Bronchial epithelial cell (primary cell): ENCODE measurements at regions not wholly inside any gene's neighbourhood (a gene's known extent, or its start where the extent isn't known, plus 50 kb on each side); places are given as distances from the start of the nearest gene placed in this dataset.

Experiments
- DNase-seq: peaks from one replicate; pipeline ENCODE4 v3.0.0-alpha.2; 2010; ENCODE audit warnings: low read depth
- FAIRE-seq: peaks from 2 replicates; lab custom pipeline; 2011; peaks lifted over from hg19 to GRCh38; lab: Jason Lieb, UNC
- H3K27me3 ChIP-seq: 2 replicates; pipeline ENCODE4 v1.5.1; 2011; ENCODE audit warnings: low read length; ENCODE audit not compliant: control insufficient read depth, insufficient read depth
- H3K36me3 ChIP-seq: 2 replicates; pipeline ENCODE4 v1.5.1; 2011; ENCODE audit warnings: low read length; ENCODE audit not compliant: control insufficient read depth, insufficient read depth
- H3K4me3 ChIP-seq: 2 replicates; pipeline ENCODE4 v1.5.1; 2011; ENCODE audit warnings: mild to moderate bottlenecking, low read depth, low read length, control low read depth
- TF ChIP-seq, protein P1 (sequence below): IDR thresholded peaks from 2 replicates; pipeline ENCODE4 v1.5.1; 2011; ENCODE audit warnings: mild to moderate bottlenecking, moderate library complexity, low read length, control low read depth, inconsistent platforms; ENCODE audit not compliant: insufficient read depth, severe bottlenecking

DNA sequence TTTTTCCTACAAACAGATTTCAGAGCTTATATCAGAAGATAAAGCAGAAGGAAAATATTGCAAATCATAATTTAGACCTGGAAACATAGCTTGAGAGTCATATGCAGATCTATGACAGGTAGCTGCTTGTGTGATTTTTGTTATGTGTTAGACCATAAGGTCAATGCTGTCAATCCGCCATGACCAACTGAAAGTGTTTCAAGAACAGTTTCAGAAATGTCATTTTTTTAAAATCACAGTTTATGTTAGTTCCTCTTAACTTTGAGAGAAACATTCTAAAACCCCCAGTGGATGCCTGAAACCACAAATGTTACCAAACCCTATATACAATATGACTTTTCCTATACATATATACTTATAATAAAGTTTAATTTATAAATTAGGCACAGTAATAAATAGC is 391.3 kb upstream of the FAM241A start:
- Histone ChIP-seq H3K27me3 (no peaks in the 10 kb centered on the region), H3K36me3 (no peaks in the 10 kb centered on the region), H3K4me3 (no peak overlapping the region)
- no peak for DNase-seq
- FAIRE-seq: no peak
- TF ChIP-seq, protein P1, sequence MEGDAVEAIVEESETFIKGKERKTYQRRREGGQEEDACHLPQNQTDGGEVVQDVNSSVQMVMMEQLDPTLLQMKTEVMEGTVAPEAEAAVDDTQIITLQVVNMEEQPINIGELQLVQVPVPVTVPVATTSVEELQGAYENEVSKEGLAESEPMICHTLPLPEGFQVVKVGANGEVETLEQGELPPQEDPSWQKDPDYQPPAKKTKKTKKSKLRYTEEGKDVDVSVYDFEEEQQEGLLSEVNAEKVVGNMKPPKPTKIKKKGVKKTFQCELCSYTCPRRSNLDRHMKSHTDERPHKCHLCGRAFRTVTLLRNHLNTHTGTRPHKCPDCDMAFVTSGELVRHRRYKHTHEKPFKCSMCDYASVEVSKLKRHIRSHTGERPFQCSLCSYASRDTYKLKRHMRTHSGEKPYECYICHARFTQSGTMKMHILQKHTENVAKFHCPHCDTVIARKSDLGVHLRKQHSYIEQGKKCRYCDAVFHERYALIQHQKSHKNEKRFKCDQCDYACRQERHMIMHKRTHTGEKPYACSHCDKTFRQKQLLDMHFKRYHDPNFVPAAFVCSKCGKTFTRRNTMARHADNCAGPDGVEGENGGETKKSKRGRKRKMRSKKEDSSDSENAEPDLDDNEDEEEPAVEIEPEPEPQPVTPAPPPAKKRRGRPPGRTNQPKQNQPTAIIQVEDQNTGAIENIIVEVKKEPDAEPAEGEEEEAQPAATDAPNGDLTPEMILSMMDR: no peak

DNA sequence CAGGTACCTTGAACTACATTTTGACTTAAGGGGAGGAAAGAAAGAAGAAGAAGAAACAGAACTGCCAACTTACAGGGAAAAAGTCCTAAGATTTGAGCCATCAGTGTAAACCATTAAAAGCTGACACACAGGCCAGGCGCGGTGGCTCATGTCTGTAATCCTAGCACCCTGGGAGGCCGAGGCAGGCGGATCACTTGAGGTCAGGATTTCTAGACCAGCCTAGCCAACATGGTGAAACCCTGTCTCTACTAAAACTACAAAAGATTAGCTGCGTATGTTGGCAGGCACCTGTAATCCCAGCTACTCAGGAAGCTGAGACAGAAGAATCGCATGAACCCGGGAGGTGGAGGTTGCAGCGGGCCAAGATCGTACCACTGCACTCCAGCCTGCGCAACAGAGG is 389.7 kb upstream of the FAM241A start:
- no peak overlapping the region for H3K4me3 ChIP-seq
- no peak for DNase-seq
- TF ChIP-seq, protein P1: no peak
- no peak for FAIRE-seq
- no peaks in the 10 kb centered on the region for H3K36me3 ChIP-seq
- no peaks in the 10 kb centered on the region for H3K27me3 ChIP-seq

DNA sequence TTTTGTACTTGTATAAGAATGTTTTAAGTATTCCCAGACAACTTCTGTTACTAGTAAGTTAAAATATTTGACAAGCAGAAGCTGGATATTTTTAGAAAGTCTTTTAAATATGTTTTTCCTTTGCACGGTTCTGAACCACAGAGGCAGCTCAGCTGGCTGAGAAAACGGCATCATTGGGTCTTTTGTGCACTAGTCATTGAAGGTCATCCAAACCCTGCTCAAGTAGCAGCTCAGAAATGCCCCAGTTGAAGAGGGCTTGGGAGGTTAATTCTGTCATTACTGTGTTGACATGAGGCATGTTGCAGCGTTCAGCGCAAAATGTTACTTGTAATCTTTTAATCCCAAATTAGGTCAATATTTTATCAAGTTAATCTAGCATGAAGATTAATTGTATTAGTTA is 383.7 kb upstream of the FAM241A start:
- H3K27me3 ChIP-seq: no peaks in the 10 kb centered on the region
- no peak overlapping the region for H3K4me3 ChIP-seq
- no peak for FAIRE-seq
- TF ChIP-seq, protein P1: no peak
- DNase-seq: no peak
- H3K36me3 ChIP-seq: no peaks in the 10 kb centered on the region

DNA sequence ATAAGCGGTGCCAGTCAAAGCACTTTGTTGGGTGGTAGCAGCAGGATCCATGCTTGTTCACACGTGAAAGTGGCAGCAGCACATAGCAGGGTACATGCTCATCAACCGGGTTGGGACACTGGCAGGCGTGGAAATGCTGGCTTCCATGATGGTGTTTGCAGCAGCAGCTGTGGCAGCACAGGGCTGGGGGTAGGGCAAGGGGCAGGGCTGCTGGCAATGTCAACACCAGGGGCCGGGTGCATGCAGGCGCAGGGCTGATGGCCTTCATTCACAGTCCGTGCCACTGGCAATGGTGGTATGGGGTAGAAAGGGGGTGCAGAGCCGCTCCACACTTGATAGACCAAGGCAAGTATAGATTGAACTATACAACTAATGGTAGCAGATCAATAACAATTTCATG is 374.7 kb upstream of the FAM241A start:
- Histone ChIP-seq H3K36me3 (no peaks in the 10 kb centered on the region), H3K27me3 (no peaks in the 10 kb centered on the region), H3K4me3 (no peak overlapping the region)
- TF ChIP-seq, protein P1: no peak
- FAIRE-seq (no peak), DNase-seq (no peak)

DNA sequence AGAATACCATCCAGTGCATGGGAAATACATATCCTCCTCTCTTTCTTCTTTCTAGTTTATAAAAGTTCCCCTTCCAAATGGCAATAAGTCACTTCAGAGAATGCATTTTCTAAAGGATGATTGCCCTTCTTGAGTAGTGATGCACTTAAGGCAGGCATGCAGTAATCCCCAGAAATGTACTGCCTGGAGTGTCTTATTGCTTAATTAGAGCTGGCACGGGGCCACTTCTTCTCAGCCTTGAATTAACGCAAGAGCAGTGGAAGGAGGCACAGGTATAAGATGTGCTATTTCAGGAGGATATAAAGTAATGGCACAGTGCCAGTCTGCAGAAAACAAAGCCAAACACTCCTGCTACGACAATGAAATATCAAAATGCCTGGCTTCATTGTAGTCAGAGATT is 371.4 kb upstream of the FAM241A start:
- FAIRE-seq (no peak), DNase-seq (peak; percentile 50)
- no peak overlapping the region for H3K4me3 ChIP-seq

More for the DNA sequence above, 371.4 kb upstream of the FAM241A start:
- H3K36me3 ChIP-seq: no peaks in the 10 kb centered on the region
- H3K27me3 ChIP-seq: no peaks in the 10 kb centered on the region
- TF ChIP-seq, protein P1: no peak
